ENCODE measurements at regions not wholly inside any gene's neighbourhood (a gene's known extent, or its start where the extent isn't known, plus 50 kb on each side); places are given as distances from the start of the nearest gene placed in this dataset.
"Not testable (repeated sequence)": the region's sequence is repeated elsewhere in the genome, so short reads cannot be mapped to it uniquely, and the experiment has no call there.

DNA sequence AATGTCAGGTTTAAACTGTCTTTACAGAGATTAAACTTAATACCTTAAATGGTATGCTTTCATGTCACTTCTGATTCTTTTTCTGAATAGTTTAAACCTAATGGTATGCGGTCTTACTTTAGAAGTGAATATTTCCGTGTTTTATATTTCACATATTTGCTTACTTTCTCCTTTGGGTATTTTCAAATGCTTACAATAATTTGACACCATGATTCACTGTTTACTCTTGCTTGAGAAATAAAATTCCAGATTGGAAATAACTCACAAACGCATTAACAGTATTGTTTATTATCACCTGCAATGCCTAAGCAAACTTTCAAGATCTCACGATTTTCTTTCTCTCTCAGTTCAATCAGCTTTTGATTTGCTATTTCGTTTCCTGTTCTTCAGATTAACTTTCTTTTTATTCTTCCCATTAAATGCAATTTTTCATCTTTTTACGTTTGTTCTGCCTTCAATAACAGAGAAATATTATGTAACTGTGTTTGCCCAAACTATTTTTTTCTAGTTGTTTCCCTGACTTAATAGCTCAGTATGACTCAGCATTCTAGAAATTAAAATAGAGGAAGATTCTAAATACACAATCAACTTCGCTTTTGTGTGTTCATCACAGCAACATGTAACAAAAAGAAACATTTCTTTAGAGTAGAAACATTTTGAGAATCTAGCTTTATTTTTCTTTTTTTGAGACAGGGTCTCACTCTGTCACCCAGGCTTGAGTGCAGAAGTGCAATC, 955.5 kb upstream of the PRKX start:
- DNase-seq, result no peak

DNA sequence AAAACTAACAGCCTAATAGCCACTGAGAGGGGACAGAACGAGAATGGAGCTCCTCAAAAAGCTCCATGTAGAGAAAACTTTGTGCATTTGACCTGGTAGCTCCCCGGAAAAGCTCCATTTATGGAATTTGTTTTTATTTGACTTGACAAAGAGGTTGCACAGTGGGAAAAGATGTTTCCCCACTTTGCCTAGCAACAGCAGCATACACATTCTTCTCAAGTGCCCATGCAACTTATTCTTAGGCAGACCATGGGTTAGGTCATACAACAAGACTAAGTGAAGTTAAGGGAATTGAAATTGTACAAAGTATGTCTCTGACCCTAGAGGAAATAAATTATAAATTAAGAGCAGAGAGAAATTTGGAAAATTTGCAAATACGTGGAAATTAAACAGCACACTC, 949.6 kb upstream of the PRKX start:
- DNase-seq, result no peak

DNA sequence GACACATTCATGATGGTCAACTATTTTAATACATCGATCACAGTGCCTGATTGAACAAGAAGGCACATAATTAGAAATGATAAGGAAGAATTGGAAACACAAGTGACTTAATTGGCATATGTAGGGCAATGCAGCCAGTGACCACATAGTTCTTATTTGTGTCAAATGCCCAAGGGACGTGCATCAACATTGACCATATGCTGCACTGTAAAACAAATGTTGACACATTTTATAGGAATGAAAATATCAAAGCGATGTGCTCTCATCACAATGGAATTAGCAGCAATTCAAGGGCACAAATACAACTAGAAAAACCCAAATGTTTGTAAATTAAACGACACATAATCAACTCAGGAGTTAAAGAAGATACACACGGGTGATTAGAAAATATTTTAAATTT, 948.3 kb upstream of the PRKX start:
- no peak for DNase-seq

DNA sequence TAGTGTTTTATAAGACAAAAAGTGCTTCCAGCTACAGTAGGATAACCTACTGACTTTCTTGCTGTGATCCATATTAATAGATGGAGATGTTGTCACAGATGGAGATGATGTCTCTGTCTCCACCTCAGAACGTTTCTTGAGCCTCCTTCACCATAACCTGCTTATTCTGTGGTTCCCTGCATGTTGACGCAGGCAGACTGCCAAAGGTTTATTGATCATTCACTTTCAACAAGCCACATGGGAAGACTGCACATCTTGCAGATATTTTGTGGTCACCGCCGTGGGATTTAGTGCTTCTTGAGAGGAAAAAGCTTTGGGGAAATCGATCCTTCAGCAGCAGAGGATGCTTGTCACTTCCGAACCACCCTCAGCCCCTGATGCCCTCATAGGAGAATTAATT, 943.0 kb upstream of the PRKX start:
- no peak for DNase-seq

DNA sequence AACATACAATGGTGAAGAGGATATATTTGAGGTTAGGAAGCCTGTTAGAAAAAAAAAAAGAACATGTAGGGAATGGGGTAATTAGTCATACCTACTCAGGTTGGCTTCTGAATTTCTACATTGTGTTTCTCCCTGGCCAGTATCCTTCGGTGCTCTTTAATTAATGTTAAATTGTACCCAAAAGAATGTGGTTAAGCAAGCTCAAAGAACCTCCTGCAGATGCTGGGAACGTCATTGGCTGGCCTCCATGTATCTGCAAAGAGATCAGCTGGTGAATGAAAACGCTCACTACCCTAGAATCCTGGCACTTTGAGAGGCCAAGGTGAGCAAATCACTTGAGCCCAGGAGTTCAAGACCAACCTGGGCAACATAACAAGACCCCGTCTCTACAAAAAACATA, 942.3 kb upstream of the PRKX start:
- no peak for DNase-seq

DNA sequence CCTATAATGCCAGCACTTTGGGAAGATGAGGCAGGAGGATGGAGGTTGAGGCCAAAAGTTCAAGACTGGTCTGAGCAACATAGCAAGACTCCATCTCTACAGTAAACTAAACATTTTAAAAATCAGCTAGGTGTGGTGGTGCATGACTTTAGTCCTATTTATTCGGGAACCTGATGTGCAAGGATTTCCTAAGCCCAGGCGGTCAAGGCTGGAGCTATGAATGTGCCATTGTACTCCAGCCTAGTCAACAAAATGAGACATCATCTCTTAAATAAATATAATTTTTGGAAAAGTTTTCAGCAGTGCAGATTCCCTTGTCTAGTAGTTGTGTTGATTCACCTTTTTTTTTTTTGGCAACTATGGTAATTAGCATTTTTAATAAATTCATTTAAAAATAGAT, 928.7 kb upstream of the PRKX start:
- no peak for DNase-seq

DNA sequence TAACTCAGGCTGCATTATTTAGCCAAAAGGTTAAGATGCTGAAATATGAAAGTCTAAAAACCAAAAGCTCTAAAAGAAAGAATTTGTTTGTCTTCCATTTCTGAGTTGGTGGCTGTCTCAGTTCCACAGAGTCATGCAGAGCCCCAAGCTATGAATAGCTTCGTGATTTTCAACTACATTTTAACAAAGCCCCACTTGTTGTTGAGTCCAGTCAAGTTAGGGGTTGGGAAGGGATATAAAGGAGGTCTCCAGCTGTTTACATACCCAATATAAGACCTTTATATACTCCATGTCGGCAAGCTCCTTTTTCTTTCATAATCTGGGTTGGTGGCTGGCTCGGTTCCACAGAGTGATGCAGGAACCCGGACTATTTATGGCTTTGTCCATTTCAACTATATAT, 924.6 kb upstream of the PRKX start:
- no peak for DNase-seq

DNA sequence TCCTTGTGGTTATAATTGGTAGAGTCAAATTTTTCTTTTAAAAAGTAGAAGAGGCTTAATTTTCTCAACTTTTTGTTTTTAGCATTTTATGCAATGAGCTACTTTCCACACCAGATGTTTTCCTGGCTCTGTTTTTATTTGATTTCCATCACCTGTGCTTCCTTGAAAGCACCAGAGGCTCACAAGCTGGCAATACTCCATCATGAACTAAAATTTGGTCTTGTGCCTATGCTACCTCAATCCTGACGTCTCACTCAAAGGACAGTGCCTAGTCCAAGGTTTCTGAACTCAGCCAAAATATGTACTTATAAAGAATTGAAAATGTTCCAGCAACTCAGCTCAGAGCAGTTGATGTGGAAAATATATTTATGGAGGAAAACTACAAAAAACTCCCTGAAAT, 914.0 kb upstream of the PRKX start:
- DNase-seq, result no peak

DNA sequence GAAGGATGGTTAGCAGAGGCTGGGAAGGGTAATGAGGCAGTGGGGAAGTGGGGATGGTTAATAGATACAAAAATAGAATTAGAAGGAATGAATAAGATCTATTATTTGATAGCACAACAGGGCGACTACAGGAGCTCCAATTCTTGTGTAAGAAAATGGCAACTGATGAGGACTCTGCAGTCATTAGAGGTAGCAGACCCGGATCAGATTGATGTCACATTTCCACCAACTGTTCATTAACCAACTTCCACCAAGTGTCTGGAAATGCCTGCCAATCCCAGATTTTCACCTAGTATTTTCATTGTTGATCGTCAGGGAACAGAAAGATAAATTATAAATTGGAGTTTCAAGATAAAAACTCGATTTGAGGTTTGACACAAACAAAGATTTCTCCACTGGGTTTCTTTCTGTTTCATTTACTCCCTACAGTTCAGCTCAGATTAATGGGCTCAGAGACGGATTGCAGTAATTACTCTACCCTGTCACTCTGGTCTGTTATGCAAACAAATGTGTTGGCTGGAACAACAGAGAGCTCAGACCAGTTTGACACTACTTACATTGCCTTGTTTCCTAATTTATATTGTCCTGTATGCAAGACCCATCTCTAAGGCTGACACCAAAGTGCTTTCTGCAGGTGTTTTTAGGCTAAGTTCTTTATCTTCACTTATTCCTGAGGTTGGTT, 909.2 kb upstream of the PRKX start:
- no peak for DNase-seq

DNA sequence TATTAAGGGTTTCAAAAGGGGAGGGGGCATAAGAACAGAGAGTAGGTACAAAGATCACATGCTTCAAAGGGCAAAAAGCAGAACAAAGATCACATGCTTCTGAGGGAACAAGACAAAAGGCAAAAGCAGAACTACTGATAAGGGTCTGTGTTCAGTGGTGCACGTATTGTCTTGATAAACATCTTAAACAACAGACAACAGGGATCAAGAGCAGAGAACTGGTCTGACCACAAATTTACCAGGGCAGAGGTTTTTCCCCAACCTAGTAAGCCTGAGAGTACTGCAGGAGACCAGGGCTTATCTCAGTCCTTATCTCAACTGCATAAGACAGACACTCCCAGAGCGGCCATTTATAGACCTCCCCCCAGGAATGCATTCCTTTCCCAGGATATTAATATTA, 900.2 kb upstream of the PRKX start:
- DNase-seq, result not testable (repeated sequence)

DNA sequence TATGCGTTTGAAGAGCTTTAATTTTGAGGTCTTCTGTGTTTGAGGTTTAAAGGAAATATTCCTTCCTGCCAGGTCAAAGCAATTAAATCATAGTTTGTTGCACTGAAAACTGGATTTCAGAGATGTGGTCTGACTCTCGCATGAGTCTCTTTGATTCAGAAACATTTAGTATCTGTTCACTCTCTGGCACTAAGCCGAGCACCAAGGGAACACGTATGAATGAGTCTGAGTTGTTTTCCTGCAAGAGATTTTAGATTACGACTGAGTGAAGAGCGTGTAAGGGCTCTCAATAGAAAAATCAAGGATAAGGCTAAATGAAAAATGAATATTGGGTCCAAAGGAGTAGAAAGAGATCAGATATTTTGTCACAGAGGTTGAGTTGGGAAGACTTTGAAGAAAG, 875.4 kb upstream of the PRKX start:
- DNase-seq, result no peak

DNA sequence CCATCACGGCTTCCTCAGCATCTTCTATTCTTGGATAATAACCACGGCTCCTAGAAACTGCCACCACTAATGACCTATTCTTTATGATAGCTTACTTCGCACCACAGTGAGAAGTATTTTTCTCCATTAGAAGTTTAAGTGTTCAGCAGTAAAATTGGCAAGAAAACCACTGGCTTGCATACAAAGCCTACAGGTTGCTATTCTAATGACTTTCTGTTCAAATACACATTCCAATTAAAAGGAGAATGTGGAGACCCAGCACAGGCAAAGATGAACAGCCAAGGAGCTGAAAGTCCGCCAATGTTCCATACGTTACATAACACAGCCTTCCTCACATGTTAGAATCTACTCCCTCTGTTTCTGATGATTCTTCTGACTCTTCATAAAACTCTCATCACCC, 875.0 kb upstream of the PRKX start:
- DNase-seq, result no peak

DNA sequence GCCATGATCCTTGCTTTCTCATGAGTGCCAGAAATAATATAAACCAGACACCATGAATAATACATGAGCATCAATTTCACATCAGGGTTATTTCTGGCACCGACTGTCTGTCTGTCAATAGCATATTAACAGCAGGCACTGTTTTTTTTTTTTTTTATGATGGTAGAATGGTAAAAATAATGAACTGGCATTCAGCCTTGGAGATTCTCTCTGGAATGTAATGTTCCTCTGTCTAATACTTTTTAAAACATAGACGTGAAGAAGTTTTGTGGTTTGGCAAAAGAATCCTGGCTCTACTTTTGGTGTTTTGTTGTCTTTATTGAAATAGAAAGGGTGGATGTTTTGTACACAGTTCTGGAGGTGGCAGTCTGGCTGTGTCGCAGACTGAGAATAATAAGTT, 874.6 kb upstream of the PRKX start:
- DNase-seq, result no peak

DNA sequence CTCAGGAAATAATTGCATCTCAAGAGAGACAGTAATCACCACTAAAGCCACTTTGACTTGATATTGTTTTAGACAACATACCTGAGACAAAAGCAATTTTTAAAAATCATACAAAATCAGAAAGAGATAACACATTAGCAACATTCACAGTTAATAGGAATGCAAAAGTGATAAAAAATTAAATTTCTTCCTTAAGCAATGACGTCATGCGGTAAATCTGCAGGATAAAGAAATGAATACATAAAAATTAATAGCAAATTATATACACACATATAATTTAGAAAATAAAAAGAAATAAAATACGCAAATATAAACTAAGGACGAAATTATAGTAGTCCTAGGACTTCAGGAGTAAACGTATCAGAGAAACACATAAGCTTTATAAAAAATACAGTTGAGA, 866.5 kb upstream of the PRKX start:
- no peak for DNase-seq

DNA sequence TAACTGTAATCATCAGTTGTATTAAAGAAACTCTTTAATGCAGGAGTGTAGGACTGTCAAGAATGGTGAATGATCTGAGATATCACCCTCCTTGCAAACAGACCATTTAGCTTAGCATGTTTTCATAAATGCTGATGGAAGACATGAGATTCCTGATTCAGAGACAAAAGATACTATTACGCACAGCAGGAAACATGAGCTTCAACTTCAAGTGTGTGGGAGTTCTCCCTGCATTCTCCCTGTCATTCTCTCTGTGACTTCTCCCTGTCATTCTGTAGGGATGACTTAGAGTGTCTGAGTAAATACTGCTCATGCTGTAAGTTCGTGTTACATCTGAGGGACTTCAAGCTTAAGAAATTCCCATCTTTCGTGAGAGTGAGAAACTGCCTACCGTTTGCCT, 866.0 kb upstream of the PRKX start:
- DNase-seq, result peak; percentile 41

DNA sequence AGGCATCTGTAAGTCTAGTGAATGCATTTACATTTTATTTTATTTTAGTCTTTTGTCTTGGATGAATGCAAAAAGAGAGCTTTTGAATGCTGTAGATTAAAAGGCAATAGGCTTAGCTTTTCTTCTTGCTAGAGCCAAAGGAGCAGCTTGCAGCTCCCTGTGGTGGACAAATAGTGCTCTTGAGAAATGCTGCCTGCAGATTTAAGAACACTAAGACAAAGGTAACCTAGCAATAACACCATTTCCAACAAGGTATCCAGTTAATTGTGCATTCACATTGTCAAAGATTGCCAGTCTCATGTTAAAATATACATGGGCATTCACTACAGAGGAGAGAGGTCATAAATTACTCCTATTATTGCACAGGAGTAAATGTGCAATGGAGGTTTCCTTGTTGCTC, 859.2 kb upstream of the PRKX start:
- peak; percentile 95 for DNase-seq

DNA sequence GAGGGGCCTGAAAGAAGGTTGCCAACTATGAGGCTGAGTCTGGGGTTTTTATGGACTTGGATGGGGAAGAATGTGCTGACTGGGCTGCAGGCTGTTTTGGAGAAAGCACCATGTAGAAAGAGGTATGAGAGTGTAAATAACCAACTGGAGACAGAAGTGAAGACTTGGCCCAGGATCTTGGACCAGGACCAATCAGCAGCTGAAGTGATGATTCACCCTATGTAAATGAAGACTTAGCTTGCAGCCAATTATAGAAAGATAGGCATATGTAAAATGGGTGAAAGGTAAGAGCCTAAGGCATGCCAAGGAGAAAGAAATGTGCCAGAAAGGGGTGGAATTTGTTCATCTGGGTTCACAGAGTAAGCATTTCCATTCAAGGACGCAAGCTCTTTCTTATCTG, 856.7 kb upstream of the PRKX start:
- DNase-seq, result no peak

DNA sequence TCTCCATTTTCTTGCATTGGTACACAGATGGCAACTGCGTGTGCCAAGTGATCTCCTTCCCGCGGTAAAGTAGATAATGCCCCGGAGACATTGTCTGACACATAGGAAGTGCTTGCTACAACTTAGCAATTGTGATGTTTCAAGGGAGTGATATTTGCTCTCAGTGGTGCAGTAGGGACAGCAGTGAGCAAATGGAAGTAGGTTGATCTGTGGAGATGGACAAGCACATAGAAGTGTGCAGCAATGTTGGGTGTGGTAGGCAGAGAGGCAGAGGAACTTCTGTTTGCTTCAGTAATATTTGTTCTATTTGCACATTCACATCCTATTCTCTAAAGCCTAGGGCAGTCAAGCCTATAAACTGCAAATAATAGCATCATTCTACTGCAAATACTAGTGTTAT, 846.7 kb upstream of the PRKX start:
- DNase-seq, result no peak

DNA sequence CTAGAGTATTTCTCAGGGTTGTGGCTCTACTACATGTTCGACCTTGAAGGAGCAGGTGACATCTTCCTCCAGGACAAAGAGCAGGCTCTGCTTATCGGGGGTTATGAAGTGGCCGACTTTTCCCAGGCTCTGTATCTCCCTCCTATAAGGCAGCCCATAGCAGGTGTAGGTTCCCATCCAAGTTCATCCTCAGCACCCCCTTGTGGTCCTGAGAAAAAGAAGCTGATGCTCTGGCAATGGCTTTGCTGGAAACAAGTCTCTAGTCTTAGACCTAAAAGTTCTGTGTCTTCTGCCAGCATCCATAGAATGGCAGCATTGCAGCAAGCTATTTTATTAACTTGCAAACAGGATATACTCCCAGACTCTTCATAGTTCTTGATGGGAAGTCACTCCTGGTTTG, 836.6 kb upstream of the PRKX start:
- DNase-seq, result no peak

DNA sequence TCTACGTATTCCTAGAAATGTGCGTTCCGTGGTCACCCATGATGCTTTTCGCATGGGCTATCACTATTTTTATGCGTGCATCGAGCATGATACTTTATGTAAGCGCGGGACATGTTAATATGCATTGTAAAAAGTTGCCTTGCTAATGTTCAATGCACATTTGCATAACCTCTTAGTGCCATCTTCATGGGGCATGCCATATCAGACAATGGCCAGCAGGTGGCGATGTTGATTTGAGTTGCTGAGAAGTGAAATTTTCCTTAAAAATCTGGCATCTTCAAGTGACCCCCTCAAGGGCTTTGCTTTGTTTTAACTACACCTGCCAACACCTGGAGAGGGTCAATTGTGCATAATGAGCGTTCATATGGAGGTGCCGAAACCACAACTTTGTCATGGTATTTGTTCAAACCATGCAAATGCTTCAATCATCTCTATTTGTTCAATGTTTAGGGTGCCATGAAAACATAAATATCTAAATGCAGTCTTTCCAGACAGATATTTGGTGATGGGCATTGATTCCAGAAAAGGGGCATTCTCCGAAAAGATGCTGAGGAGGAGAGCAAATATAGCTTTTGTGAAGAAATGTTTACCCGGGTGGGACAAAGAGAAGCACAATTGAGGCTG, 833.9 kb upstream of the PRKX start:
- no peak for DNase-seq

DNA sequence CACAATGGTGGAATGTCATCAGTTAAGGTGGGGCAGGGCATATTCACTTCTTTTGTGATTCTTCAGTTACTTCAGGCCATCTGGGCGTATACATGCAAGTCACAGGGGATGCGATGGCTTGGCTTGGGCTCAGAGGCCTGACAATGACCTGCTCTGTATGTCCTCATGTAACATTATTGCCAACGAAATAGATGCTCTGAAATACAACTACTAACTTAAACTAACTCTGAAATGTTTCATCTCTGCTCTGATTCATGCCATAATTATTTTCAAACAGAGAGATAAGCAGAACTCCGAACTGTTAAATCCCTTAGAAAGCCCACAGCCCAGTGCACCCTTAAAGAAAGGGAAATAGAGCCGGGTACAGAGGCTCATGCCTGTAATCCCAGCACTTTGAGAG, 832.7 kb upstream of the PRKX start:
- DNase-seq, result not testable (repeated sequence)

DNA sequence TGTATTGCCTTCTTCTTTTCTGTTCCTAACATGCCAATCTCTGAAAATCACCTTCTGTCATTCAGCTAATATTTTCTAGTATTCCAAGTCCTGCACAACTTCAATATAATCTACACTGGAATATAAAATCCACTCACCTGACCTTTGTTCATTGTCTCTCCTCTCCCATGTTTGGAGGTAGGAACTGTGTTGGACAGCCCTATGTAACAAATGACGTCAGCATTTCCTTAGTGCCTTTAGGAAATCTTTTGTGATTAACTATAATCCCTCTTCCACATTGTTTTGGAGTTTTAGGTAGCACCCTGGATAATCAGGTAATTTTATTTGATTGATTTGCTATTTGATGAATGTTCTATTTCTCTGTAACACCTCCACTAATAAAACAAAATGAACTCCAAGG, 814.8 kb upstream of the PRKX start:
- no peak for DNase-seq

DNA sequence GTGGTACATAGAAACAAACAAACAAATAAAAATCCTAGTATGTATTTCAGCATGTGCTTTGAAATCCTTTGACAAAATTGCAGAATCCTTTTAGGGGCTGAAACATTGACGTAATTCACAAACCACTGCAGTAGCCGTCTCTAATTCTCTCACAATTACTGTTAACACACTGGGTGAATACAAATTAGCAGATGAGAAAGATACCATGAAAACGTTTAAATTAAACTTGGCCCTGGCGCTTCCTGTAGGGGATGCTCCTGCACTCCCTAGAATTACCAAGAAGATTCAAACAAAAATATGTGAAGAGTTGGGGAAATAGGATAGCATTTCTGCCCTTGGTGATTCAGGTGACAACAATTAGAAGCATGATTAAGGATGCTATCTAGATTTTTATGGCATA, 772.5 kb upstream of the PRKX start:
- DNase-seq, result no peak

DNA sequence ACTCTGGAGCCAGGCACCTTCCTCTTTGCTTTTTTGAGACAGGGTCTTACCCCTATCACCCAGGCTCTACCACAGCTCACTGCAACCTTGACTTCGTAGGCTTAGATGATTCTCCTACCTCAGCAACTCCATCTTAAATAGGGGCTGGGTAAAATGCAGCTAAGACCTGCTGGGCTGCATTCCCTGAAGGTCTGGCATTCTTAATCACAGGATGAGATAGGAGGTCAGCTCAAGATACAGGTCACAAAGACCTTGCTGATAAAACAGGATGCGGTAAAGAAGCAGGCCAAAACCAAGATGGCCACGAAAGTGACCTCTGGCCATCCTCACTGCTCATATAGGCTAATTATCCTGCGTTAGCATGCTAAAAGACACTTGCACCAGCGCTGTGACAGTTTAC, 770.8 kb upstream of the PRKX start:
- DNase-seq, result no peak

DNA sequence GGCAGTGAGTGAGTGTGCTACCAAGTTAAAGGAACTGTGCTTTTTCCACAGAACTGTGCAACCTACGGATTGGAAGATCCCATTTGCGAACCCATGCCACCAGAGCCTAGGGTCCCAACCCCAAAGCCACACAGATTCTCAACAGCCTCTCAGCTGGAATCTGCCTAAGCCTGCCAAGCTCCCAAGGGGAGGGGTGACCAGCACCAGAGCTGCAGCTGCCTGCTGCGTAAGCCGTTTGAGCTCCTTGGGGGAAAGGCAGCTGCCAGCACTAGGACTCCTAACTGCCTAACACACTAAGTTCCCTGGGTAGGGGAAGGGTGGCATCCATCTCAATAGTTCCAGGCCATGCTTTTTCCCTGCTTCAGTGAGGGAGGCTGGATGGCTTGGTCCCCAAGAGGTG, 738.1 kb upstream of the PRKX start:
- no peak for DNase-seq
